Heart left ventricle (tissue), 13 donors: ENCODE measurements at regions not wholly inside any gene's neighbourhood (a gene's known extent, or its start where the extent isn't known, plus 50 kb on each side); places are given as distances from the start of the nearest gene placed in this dataset.

Experiments used
- POLR2A ChIP-seq, 2 donors: fragments of 450-650 bp; IDR thresholded peaks; one replicate each; pipeline ENCODE4 v1.6.1; 2017; ENCODE audit warnings: antibody characterized with exemption in 2 of 2, mild to moderate bottlenecking in 2 of 2, moderate library complexity in 2 of 2
- TF ChIP-seq, protein P1 (sequence below), 12 donors: fragments of 200-600 bp; sonication (generic) in 4 of 12; IDR thresholded peaks; one replicate each; pipeline versions ENCODE4 v1.5.0 to v1.8.0; 2018 to 2022; ENCODE audit warnings: antibody characterized with exemption in 12 of 12, mild to moderate bottlenecking in 5 of 12
- donor health status: ischemic (EF 13 %, LVEDD 7.1; RV severe dilation, severe dysfunction).
- donor health status: DM: no; HTN: yes; CAD: no.
- donor health status: DM: no; HTN: no; CAD: no.
- donor health status: ischemic (EF 25% LVEDD 6.9; RV normal size, moderate dysfunction).
- donor health status: ischemic (EF 25% LVEDD 5.7; RV mildly dilated, moderate dysfunction).
- donor health status: ischemic (EF 35%, LVEDD 5.7; RV mildly dilated, moderate dysfunction).
- donor health status: nonischemic (EF 11% LVEDD 7.7; RV severe dilation, severe dysfunction).
- donor health status: DM: yes; HTN: yes; CAD: no.
- donor health status: PGD.
- donor health status: ischemic (EF 29% LVEDD 5.4; RV normal size, mild dysfunction).
- donor health status: nonischemic (EF 23%, LVEDD 6.1; RV moderate dilation, normal function).

DNA sequence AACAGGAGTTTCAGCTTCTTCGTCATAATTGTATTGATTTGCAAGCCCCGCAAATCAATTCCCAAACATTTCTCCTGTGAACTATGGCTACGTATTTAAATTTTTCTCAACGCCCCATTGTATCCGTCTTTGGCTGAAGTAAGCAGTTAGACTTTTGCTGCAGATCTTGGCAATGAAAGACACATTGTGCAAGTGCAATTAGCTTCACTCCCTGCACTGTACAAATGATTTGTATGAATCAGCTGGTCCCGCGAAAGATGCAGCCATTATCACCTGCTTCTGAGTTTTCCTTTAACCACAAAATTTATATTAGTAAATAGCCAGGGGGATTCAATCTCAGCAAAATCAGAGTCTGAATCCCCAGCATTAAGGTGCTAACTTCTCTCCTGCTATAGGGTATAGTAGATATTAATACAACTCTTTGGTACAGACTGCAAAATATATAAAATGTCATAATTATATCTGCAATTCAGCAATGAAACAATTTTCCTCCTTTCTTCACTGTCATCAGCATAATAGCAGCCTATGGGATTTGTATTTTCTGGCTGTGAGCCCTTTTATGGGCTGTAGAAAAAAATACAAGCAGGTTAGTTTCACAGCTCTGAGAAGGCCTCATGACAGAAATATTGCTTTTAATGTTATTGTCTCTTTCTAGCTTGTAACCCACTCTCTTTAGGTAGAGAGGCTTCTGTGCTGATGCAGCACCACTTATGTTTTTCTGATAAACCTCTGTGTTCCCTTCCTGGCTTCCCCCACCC is 68.4 kb upstream of the SMARCA2 start:
- TF ChIP-seq, protein P1, sequence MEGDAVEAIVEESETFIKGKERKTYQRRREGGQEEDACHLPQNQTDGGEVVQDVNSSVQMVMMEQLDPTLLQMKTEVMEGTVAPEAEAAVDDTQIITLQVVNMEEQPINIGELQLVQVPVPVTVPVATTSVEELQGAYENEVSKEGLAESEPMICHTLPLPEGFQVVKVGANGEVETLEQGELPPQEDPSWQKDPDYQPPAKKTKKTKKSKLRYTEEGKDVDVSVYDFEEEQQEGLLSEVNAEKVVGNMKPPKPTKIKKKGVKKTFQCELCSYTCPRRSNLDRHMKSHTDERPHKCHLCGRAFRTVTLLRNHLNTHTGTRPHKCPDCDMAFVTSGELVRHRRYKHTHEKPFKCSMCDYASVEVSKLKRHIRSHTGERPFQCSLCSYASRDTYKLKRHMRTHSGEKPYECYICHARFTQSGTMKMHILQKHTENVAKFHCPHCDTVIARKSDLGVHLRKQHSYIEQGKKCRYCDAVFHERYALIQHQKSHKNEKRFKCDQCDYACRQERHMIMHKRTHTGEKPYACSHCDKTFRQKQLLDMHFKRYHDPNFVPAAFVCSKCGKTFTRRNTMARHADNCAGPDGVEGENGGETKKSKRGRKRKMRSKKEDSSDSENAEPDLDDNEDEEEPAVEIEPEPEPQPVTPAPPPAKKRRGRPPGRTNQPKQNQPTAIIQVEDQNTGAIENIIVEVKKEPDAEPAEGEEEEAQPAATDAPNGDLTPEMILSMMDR (IDR thresholded peaks at IDR 0.05) = no peak
- TF ChIP-seq POLR2A (IDR thresholded peaks at IDR 0.05) = no peak
